Fibroblast of peridontal ligament (primary cell): ENCODE measurements at regions not wholly inside any gene's neighbourhood (a gene's known extent, or its start where the extent isn't known, plus 50 kb on each side); places are given as distances from the start of the nearest gene placed in this dataset.
A peak's percentile ranks its signal among the peaks of the same experiment; 100 is the strongest.

ENCODE experiments used
- DNase-seq: peaks from one replicate; pipeline ENCODE4 v3.0.0-alpha.2; 2010; ENCODE audit errors: extremely low read depth

GRCh38 chr2:204046145-204046544 is 109.6 kb downstream of the ICOS start:
- no peak for DNase-seq

GRCh38 chr2:204049635-204050034 is 113.1 kb downstream of the ICOS start:
- DNase-seq, result no peak

GRCh38 chr2:204050681-204051080 is 114.1 kb downstream of the ICOS start:
- no peak for DNase-seq

GRCh38 chr2:204051476-204051875 is 114.9 kb downstream of the ICOS start:
- no peak for DNase-seq

- no peak for DNase-seq
Measured at GRCh38 chr2:204051984-204052556, 115.5 kb downstream of the ICOS start.

GRCh38 chr2:204059016-204059415 is 122.5 kb downstream of the ICOS start:
- DNase-seq, result no peak

- no peak for DNase-seq
Measured at GRCh38 chr2:204060841-204061240, 124.3 kb downstream of the ICOS start.

- no peak for DNase-seq
Measured at GRCh38 chr2:204061241-204061640, 124.7 kb downstream of the ICOS start.

GRCh38 chr2:204064119-204064518 is 127.6 kb downstream of the ICOS start:
- no peak for DNase-seq

GRCh38 chr2:204065566-204065965 is 129.0 kb downstream of the ICOS start:
- DNase-seq, result no peak

GRCh38 chr2:204066051-204066450 is 129.5 kb downstream of the ICOS start:
- no peak for DNase-seq

GRCh38 chr2:204069804-204070203 is 133.2 kb downstream of the ICOS start:
- no peak for DNase-seq

GRCh38 chr2:204072443-204073324 is 136.1 kb downstream of the ICOS start:
- DNase-seq, result no peak

- DNase-seq, result peak; percentile 52
Measured at GRCh38 chr2:204074456-204074855, 137.9 kb downstream of the ICOS start.

- DNase-seq, result no peak
Measured at GRCh38 chr2:204078003-204078698, 141.6 kb downstream of the ICOS start.

GRCh38 chr2:204081487-204082425 is 145.2 kb downstream of the ICOS start:
- no peak for DNase-seq

GRCh38 chr2:204086167-204086566 is 149.6 kb downstream of the ICOS start:
- DNase-seq, result no peak

GRCh38 chr2:204089105-204089504 is 152.5 kb downstream of the ICOS start:
- DNase-seq, result no peak

GRCh38 chr2:204089574-204089973 is 153.0 kb downstream of the ICOS start:
- no peak for DNase-seq

GRCh38 chr2:204090021-204090420 is 153.5 kb downstream of the ICOS start:
- DNase-seq, result no peak

- DNase-seq, result no peak
Measured at GRCh38 chr2:204104811-204105210, 168.2 kb downstream of the ICOS start.

- peak; percentile 1 for DNase-seq
Measured at GRCh38 chr2:204108330-204108751, 171.8 kb downstream of the ICOS start.
